Lower leg skin (tissue), 4 donors: ENCODE measurements at regions not wholly inside any gene's neighbourhood (a gene's known extent, or its start where the extent isn't known, plus 50 kb on each side); places are given as distances from the start of the nearest gene placed in this dataset.
"Not testable (repeated sequence)": the region's sequence is repeated elsewhere in the genome, so short reads cannot be mapped to it uniquely, and the experiment has no call there.

Source experiments
- DNase-seq, 2 donors: peaks; one replicate each; pipeline ENCODE4 v3.0.0-alpha.2; 2019; ENCODE audit warnings: low spot score in 2 of 2
- H3K4me3 ChIP-seq: fragments of 200-600 bp; sonication (generic); 2 replicates; pipeline ENCODE4 v1.5.1; 2017; ENCODE audit warnings: mild to moderate bottlenecking, low read depth; ENCODE audit not compliant: poor library complexity, severe bottlenecking
- CTCF ChIP-seq, 3 donors: fragments of 450-650 bp; IDR thresholded peaks; one replicate each; pipeline ENCODE4 v1.5.1; 2016; ENCODE audit warnings: antibody characterized with exemption in 3 of 3, mild to moderate bottlenecking in 3 of 3, moderate library complexity in 2 of 3
- POLR2A ChIP-seq, 2 donors: fragments of 450-650 bp; IDR thresholded peaks; one replicate each; pipeline ENCODE4 v1.6.1; 2016 to 2017; ENCODE audit warnings: antibody characterized with exemption in 2 of 2, mild to moderate bottlenecking in 1 of 2, moderate library complexity in 1 of 2
- WGBS, 2 donors: methylation state at CpG; one replicate each; pipeline ENCODE4 v1.1.5; 2018; 5-methylcytosine and 5-hydroxymethylcytosine counted together
- intact Hi-C: fragments of 100-400 bp; cut with DNase I; formaldehyde crosslinking; loops from one replicate; pipeline ENCODE4 v1.15.0; 2023; ENCODE audit warnings: low total_unique reads

- 66 to 68% methylated on average over 23 to 24 of the region's 24 CpGs for WGBS, 2 donors
- TF ChIP-seq POLR2A (IDR thresholded peaks at IDR 0.05), result no peak
- TF ChIP-seq CTCF (IDR thresholded peaks at IDR 0.05), result no peak
- intact Hi-C loops, result no loop called here
- no peak for DNase-seq
- no peak overlapping the region for H3K4me3 ChIP-seq
Observed at GRCh38 chr1:30099587-30100523, 623.5 kb downstream of the MATN1 start.

DNA sequence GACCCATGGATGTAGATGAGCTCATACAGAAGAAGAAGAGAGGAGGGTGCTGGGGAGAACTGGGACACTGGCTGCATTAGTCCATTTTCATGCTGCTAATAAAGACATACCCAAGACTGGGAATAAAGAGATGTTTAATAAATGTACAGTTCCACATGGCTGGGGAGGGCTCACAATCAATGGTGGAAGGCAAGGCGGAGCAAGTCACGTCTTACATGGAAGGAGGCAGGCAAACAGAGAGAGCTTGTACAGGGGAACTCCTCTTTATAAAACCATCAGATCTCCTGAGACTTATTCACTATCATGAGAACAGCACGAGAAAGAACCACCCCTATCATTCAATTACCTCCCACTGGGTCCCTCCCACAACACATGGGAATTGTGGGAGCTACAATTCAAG lies 625.5 kb downstream of the MATN1 start:
- WGBS, 2 donors, result 83 to 86% methylated on average over 3 of the region's 3 CpGs

DNA sequence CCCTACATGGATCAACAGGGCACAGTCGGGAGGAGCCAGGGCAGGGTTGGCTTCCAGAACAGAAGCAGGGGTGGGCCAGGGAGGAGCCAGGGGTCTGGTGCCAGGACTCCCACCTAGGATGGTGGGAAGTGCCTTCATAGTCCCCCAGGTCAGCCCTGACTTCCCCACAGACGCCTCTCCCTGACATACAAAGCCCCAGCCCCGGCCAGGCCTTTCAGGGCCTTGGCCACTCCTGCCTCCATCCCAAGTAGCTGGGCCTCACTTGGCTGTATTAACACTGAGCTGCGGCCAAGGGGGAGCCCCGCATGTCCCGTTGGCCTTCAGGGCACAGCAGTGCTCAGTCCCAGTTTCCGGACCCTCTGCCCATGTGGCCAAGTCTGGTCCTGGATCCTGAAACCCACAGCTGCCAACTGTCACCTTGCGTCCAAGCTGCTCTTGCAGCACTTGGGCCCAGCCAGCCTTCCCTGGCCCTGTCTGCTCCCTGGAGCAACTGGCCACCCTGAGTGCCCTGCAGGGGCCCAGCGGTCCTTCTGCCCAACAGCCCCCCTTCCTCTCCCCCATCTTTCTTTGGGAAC lies 627.8 kb downstream of the MATN1 start:
- 89 to 95% methylated on average over 9 of the region's 9 CpGs for WGBS, 2 donors
- no peak for DNase-seq
- TF ChIP-seq POLR2A (IDR thresholded peaks at IDR 0.05), result no peak
- no peak for TF ChIP-seq CTCF (IDR thresholded peaks at IDR 0.05)
- H3K4me3 ChIP-seq, result no peak overlapping the region
- intact Hi-C loops, result no loop called here

More for the DNA sequence above, 625.5 kb downstream of the MATN1 start:
- intact Hi-C loops, DNase-seq, H3K4me3 ChIP-seq: not testable (repeated sequence)

DNA sequence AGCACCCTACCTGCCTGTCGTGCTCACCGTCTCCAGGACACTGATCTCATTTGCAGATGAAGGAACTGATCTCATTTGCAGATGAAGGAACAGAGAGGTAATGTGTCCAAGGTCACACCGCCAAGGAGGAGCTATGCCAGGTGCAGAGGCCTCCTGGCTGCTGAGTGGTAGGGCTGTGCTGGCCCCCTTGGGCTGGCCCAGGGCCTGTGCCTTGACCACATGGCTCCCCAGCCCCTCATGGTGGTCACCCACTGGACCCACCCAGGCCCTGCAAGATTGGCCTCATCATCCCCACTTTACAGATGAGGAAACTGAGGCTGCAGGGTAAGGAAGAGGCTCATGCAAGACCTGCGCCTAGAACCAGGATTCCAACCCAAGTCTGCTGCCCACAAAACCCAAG lies 628.3 kb downstream of the MATN1 start:
- no peak overlapping the region for H3K4me3 ChIP-seq
- DNase-seq, result no peak
- no peak for TF ChIP-seq CTCF (IDR thresholded peaks at IDR 0.05)
- TF ChIP-seq POLR2A (IDR thresholded peaks at IDR 0.05), result no peak
- intact Hi-C loops, result no loop called here
- 90 to 100% methylated on average over 4 of the region's 4 CpGs for WGBS, 2 donors

- TF ChIP-seq POLR2A (IDR thresholded peaks at IDR 0.05), result no peak
- no peak for TF ChIP-seq CTCF (IDR thresholded peaks at IDR 0.05)
- intact Hi-C loops, result no loop called here
- WGBS, 2 donors, result 92 to 93% methylated on average over 12 of the region's 12 CpGs
- H3K4me3 ChIP-seq, result no peak overlapping the region
- no peak for DNase-seq
Observed at GRCh38 chr1:30092051-30092858, 631.1 kb downstream of the MATN1 start.
